ENCODE measurements at regions not wholly inside any gene's neighbourhood (a gene's known extent, or its start where the extent isn't known, plus 50 kb on each side); places are given as distances from the start of the nearest gene placed in this dataset.

GRCh38 chr7:153934048-153934447 is 118.2 kb upstream of the DPP6 start:
- peaks cover 0 to 2% (median 0%) of the 10 kb centered on the region in 4 donors for H3K9me3 ChIP-seq (ENCODE audit: control insufficient read depth in 4 of 4, insufficient read depth in 3 of 4, low read length in 3 of 4)
- H3K36me3 ChIP-seq (ENCODE audit: control insufficient read depth in 4 of 4, insufficient read depth in 4 of 4, low read length in 4 of 4) = no peaks in the 10 kb centered on the region
- ATAC-seq (ENCODE audit: insufficient read depth, low FRiP score) (no peak), DNase-seq (no peak)
- WGBS, 2 donors = 79 to 83% methylated on average over 5 of the region's 5 CpGs
- H3K27ac ChIP-seq (ENCODE audit: low read depth in 1 of 2, low read length in 1 of 2) = no peak overlapping the region
- H3K9ac ChIP-seq (ENCODE audit: insufficient read depth in 1 of 2, low read length in 2 of 2) = no peak overlapping the region
- TF ChIP-seq CTCF (IDR thresholded peaks at IDR 0.05; ENCODE audit: control extremely low read depth, extremely low read depth) = no peak
- no peaks in the 10 kb centered on the region for H3K4me1 ChIP-seq (ENCODE audit: control insufficient read depth in 5 of 5, insufficient read depth in 5 of 5, low read length in 5 of 5)
- no peak overlapping the region for H3K4me3 ChIP-seq
- H3K27me3 ChIP-seq (ENCODE audit: control insufficient read depth in 3 of 3, insufficient read depth in 3 of 3, low read length in 2 of 3) = no peaks in the 10 kb centered on the region

- 64 to 67% methylated on average over 10 of the region's 10 CpGs for WGBS, 2 donors
- Histone ChIP-seq H3K4me3 (no peak overlapping the region), H3K27me3 (ENCODE audit: control insufficient read depth in 3 of 3, insufficient read depth in 3 of 3, low read length in 2 of 3) (no peaks in the 10 kb centered on the region), H3K9ac (ENCODE audit: insufficient read depth in 1 of 2, low read length in 2 of 2) (no peak overlapping the region), H3K27ac (ENCODE audit: low read depth in 1 of 2, low read length in 1 of 2) (no peak overlapping the region), H3K9me3 (ENCODE audit: control insufficient read depth in 4 of 4, insufficient read depth in 3 of 4, low read length in 3 of 4) (peaks cover 0 to 2% (median 0%) of the 10 kb centered on the region in 4 donors), H3K4me1 (ENCODE audit: control insufficient read depth in 5 of 5, insufficient read depth in 5 of 5, low read length in 5 of 5) (no peaks in the 10 kb centered on the region), H3K36me3 (ENCODE audit: control insufficient read depth in 4 of 4, insufficient read depth in 4 of 4, low read length in 4 of 4) (no peaks in the 10 kb centered on the region)
- ATAC-seq (ENCODE audit: insufficient read depth, low FRiP score) (no peak), DNase-seq (no peak)
- TF ChIP-seq CTCF (IDR thresholded peaks at IDR 0.05; ENCODE audit: control extremely low read depth, extremely low read depth) = no peak
These were observed 117.6 kb upstream of the DPP6 start for GRCh38 chr7:153934629-153935028.

GRCh38 chr7:153935095-153935494 is 117.1 kb upstream of the DPP6 start:
- WGBS, 2 donors = 58 to 81% methylated on average over 13 of the region's 13 CpGs
- ATAC-seq (ENCODE audit: insufficient read depth, low FRiP score) = no peak

More at GRCh38 chr7:153935095-153935494, 117.1 kb upstream of the DPP6 start:
- Histone ChIP-seq H3K4me3 (no peak overlapping the region), H3K9ac (ENCODE audit: insufficient read depth in 1 of 2, low read length in 2 of 2) (no peak overlapping the region), H3K27ac (ENCODE audit: low read depth in 1 of 2, low read length in 1 of 2) (no peak overlapping the region), H3K4me1 (ENCODE audit: control insufficient read depth in 5 of 5, insufficient read depth in 5 of 5, low read length in 5 of 5) (no peaks in the 10 kb centered on the region), H3K9me3 (ENCODE audit: control insufficient read depth in 4 of 4, insufficient read depth in 3 of 4, low read length in 3 of 4) (peaks cover 0 to 2% (median 0%) of the 10 kb centered on the region in 4 donors), H3K36me3 (ENCODE audit: control insufficient read depth in 4 of 4, insufficient read depth in 4 of 4, low read length in 4 of 4) (no peaks in the 10 kb centered on the region), H3K27me3 (ENCODE audit: control insufficient read depth in 3 of 3, insufficient read depth in 3 of 3, low read length in 2 of 3) (no peaks in the 10 kb centered on the region)
- DNase-seq = no peak
- TF ChIP-seq CTCF (IDR thresholded peaks at IDR 0.05; ENCODE audit: control extremely low read depth, extremely low read depth) = no peak

All from lung (tissue), 11 donors.